GM10266 (cell line): ENCODE measurements at regions not wholly inside any gene's neighbourhood (a gene's known extent, or its start where the extent isn't known, plus 50 kb on each side); places are given as distances from the start of the nearest gene placed in this dataset.

Experiments
- DNase-seq: peaks from one replicate; pipeline ENCODE4 v3.0.0; 2012; ENCODE audit errors: extremely low spot score
- TF ChIP-seq, protein P1 (sequence below): IDR thresholded peaks from 2 replicates; pipeline ENCODE4 v1.5.1; 2012; ENCODE audit warnings: mild to moderate bottlenecking, low read depth; ENCODE audit not compliant: control insufficient read depth, insufficient read depth; ENCODE audit errors: missing control alignments

DNA sequence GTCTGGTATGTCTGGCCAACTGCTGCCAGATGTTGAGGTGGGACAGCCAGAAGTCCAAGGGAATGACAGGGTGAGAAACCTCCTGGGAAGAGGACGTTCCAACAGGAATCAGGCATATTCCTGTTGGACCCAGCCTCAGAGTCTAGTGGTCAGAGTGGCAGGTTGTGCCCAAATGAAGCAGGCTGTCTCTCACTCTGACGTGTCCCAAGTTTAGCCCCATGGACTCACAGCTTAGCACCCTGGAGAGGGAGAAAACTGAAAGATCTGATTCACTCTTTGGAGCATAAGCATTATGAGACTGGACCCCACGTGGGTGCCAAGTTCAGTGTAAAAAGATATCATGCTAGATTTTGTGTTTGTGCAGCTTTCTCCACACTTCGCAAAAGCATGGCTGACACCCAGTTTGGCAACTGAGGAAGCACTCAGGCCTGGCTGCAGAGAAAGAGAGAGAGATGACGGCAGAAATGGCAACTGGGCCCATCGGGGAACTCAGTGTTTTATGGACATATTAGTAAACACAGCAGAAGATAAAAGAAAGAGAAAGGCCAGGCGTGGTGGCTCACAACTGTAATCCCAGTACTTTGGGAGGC is 88.2 kb upstream of the LMCD1 start:
- no peak for DNase-seq
- TF ChIP-seq, protein P1, sequence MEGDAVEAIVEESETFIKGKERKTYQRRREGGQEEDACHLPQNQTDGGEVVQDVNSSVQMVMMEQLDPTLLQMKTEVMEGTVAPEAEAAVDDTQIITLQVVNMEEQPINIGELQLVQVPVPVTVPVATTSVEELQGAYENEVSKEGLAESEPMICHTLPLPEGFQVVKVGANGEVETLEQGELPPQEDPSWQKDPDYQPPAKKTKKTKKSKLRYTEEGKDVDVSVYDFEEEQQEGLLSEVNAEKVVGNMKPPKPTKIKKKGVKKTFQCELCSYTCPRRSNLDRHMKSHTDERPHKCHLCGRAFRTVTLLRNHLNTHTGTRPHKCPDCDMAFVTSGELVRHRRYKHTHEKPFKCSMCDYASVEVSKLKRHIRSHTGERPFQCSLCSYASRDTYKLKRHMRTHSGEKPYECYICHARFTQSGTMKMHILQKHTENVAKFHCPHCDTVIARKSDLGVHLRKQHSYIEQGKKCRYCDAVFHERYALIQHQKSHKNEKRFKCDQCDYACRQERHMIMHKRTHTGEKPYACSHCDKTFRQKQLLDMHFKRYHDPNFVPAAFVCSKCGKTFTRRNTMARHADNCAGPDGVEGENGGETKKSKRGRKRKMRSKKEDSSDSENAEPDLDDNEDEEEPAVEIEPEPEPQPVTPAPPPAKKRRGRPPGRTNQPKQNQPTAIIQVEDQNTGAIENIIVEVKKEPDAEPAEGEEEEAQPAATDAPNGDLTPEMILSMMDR, result no peak

GRCh38 chr3:8416965-8417364 is 84.7 kb upstream of the LMCD1 start:
- DNase-seq, result no peak
- TF ChIP-seq, protein P1, result no peak

GRCh38 chr3:8420612-8421011 is 81.0 kb upstream of the LMCD1 start:
- TF ChIP-seq, protein P1, result no peak
- DNase-seq, result no peak

GRCh38 chr3:8421267-8421666 is 80.4 kb upstream of the LMCD1 start:
- DNase-seq, result no peak
- TF ChIP-seq, protein P1, result no peak

- TF ChIP-seq, protein P1, result no peak
- no peak for DNase-seq
Observed at GRCh38 chr3:8421711-8422110, 79.9 kb upstream of the LMCD1 start.

GRCh38 chr3:8423307-8423706 is 78.3 kb upstream of the LMCD1 start:
- no peak for DNase-seq
- TF ChIP-seq, protein P1, result no peak

- TF ChIP-seq, protein P1, result no peak
- no peak for DNase-seq
Observed at GRCh38 chr3:8424281-8424680, 77.3 kb upstream of the LMCD1 start.
